ENCODE measurements at regions not wholly inside any gene's neighbourhood (a gene's known extent, or its start where the extent isn't known, plus 50 kb on each side); places are given as distances from the start of the nearest gene placed in this dataset.

DNA sequence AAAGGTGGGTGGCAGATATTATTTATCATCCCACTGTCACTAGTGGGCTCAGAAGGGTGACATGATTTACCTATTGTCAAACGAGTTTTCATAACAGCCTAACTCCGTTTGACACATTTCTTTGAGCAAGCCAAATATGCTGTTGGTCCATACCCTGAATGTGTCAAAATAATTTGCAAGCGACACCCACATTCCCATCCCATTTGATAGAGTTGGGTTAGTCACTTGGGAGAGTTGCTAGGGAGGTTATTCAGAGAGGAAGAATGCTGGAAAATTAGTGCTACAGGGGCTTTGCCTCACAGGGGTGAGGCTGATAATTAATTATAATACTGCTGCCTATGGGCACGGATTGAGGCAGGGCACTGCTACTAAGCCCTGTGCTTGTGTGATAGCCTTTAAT, 98.5 kb upstream of the FHIT start:
- no peaks in the 10 kb centered on the region for H3K36me3 ChIP-seq
- no peak for TF ChIP-seq CTCF (IDR thresholded peaks at IDR 0.05)

GRCh38 chr3:61350782-61351309, 99.6 kb upstream of the FHIT start:
- intact Hi-C loops (cut with DNase I): no loop called here
- no peak overlapping the region for H3K27ac ChIP-seq
- no peak for TF ChIP-seq CTCF (IDR thresholded peaks at IDR 0.05)
- H3K9me3 ChIP-seq: no peaks in the 10 kb centered on the region
- H3K4me3 ChIP-seq: no peak overlapping the region
- no peaks in the 10 kb centered on the region for H3K27me3 ChIP-seq
- 93 to 96% methylated on average over 6 of the region's 6 CpGs for WGBS, 2 donors
- H3K4me1 ChIP-seq: no peaks in the 10 kb centered on the region
- no peaks in the 10 kb centered on the region for H3K36me3 ChIP-seq
- DNase-seq: no peak
- no peak for FAIRE-seq
- no peak for ATAC-seq

More for the DNA sequence above, 98.5 kb upstream of the FHIT start:
- H3K9me3 ChIP-seq: no peaks in the 10 kb centered on the region
- ATAC-seq: no peak
- no peak for DNase-seq
- no peak for FAIRE-seq
- H3K4me1 ChIP-seq: no peaks in the 10 kb centered on the region
- 56 to 60% methylated on average over 4 of the region's 4 CpGs for WGBS, 2 donors
- no peak overlapping the region for H3K27ac ChIP-seq
- intact Hi-C loops (cut with DNase I): no loop called here
- no peaks in the 10 kb centered on the region for H3K27me3 ChIP-seq
- no peak overlapping the region for H3K4me3 ChIP-seq

- Histone ChIP-seq H3K9me3 (no peaks in the 10 kb centered on the region), H3K4me3 (no peak overlapping the region), H3K27me3 (no peaks in the 10 kb centered on the region), H3K4me1 (no peaks in the 10 kb centered on the region), H3K27ac (no peak overlapping the region), H3K36me3 (no peaks in the 10 kb centered on the region)
- no peak for ATAC-seq
- no peak for FAIRE-seq
- DNase-seq: no peak
- 63 to 75% methylated on average over 1 of the region's 1 CpG for WGBS, 2 donors
- TF ChIP-seq CTCF (IDR thresholded peaks at IDR 0.05): no peak
- intact Hi-C loops (cut with DNase I): no loop called here
These were observed 101.1 kb upstream of the FHIT start for GRCh38 chr3:61352306-61352705.

DNA sequence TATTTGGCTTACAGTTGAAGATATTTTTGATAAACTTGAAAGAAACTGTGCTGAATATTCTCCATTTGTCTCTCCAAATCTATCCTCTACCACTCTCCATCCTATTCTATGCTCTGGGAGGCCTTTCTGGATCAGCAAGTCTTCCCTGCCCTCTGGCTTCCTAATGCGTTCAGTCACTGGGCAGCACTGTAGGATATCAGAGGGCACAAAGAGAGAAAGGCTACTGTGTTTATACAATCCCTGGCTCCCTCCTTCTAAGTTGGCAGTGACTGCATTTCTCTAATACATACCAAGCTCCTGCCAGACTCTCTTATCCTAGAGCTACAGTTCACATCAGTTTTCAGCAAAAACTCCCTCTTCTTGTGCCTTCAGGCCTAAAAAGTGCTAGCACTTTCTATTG, 102.1 kb upstream of the FHIT start:
- H3K36me3 ChIP-seq: no peaks in the 10 kb centered on the region
- no peaks in the 10 kb centered on the region for H3K9me3 ChIP-seq
- H3K4me3 ChIP-seq: no peak overlapping the region
- FAIRE-seq (no peak), DNase-seq (no peak), ATAC-seq (no peak)
- no peaks in the 10 kb centered on the region for H3K4me1 ChIP-seq
- TF ChIP-seq CTCF (IDR thresholded peaks at IDR 0.05): no peak
- H3K27me3 ChIP-seq: no peaks in the 10 kb centered on the region
- WGBS, 2 donors: 77 to 83% methylated on average over 1 of the region's 1 CpG
- intact Hi-C loops (cut with DNase I): no loop called here
- no peak overlapping the region for H3K27ac ChIP-seq

- WGBS, 2 donors: 64 to 70% methylated on average over 5 of the region's 5 CpGs
- H3K9me3 ChIP-seq: no peaks in the 10 kb centered on the region
- no peak for FAIRE-seq
These were observed 103.4 kb upstream of the FHIT start for GRCh38 chr3:61354604-61355003.

More at GRCh38 chr3:61354604-61355003, 103.4 kb upstream of the FHIT start:
- Histone ChIP-seq H3K4me3 (no peak overlapping the region), H3K36me3 (no peaks in the 10 kb centered on the region), H3K27ac (no peak overlapping the region), H3K4me1 (no peaks in the 10 kb centered on the region), H3K27me3 (no peaks in the 10 kb centered on the region)
- TF ChIP-seq CTCF (IDR thresholded peaks at IDR 0.05): no peak
- no peak for DNase-seq
- intact Hi-C loops (cut with DNase I): no loop called here
- no peak for ATAC-seq

Measured in pancreas (tissue), 10 donors.